HL-60 (cell line): ENCODE measurements at regions not wholly inside any gene's neighbourhood (a gene's known extent, or its start where the extent isn't known, plus 50 kb on each side); places are given as distances from the start of the nearest gene placed in this dataset.

ENCODE experiments used
- DNase-seq, 2 experiments: peaks; one replicate each; pipeline ENCODE4 v3.0.0-alpha.2; 2010 to 2020; ENCODE audit warnings: low read depth in 1 of 2, low spot score in 1 of 2
- H3K27ac ChIP-seq: fragments of 250-450 bp; sonication (Bioruptor Pico); replicated peaks from 2 replicates; pipeline ENCODE4 v1.5.1; 2020; ENCODE audit warnings: mild to moderate bottlenecking, moderate library complexity
- H3K27me3 ChIP-seq: fragments of 250-450 bp; sonication (Bioruptor Pico); 2 replicates; pipeline ENCODE4 v1.5.1; 2021; ENCODE audit warnings: mild to moderate bottlenecking, moderate library complexity; ENCODE audit not compliant: insufficient read depth, poor library complexity, severe bottlenecking
- H3K4me3 ChIP-seq: replicated peaks from 2 replicates; pipeline ENCODE4 v1.5.1; 2011; ENCODE audit warnings: mild to moderate bottlenecking, control low read depth, low read length; ENCODE audit not compliant: insufficient read depth
- GABPA ChIP-seq: IDR thresholded peaks from 2 replicates; pipeline ENCODE4 v1.6.1; 2012; ENCODE audit warnings: low read depth
- POLR2AphosphoS5 ChIP-seq: IDR thresholded peaks from 2 replicates; pipeline ENCODE4 v1.6.1; 2012; ENCODE audit warnings: low read depth
- SPI1 ChIP-seq: IDR thresholded peaks from 2 replicates; pipeline ENCODE4 v1.6.1; 2012; ENCODE audit warnings: low read depth, mild to moderate bottlenecking, borderline replicate concordance
- TF ChIP-seq, protein P1 (sequence below): IDR thresholded peaks from 2 replicates; pipeline ENCODE4 v1.6.1; 2012; ENCODE audit warnings: low read depth; ENCODE audit not compliant: insufficient replicate concordance
- TF ChIP-seq, protein P2 (sequence below): IDR thresholded peaks from one replicate; pipeline ENCODE4 v1.5.1; 2011; ENCODE audit warnings: low read length, control low read depth, inconsistent platforms; ENCODE audit not compliant: insufficient read depth

DNA sequence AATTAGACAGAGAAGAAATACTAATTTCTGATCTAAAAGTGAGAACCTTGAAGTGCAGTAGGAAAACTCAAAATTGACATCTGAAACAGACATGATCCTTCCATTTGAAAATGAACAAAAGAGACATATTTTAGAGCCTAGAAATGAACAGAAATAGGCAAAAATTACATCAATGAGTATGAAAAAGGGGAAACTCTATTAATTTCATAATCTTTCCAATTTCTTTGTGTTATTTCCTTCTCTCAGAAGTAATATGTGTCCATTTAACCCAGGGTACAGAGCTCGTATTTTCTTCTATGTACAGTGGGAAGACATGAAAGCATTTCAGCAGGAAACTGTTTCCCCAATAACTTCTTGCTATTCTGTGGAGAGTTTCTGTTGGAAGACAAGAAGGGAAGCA, 263.1 kb downstream of the CGGBP1 start:
- H3K27me3 ChIP-seq, result peaks cover 31% of the 10 kb centered on the region
- TF ChIP-seq, protein P1, sequence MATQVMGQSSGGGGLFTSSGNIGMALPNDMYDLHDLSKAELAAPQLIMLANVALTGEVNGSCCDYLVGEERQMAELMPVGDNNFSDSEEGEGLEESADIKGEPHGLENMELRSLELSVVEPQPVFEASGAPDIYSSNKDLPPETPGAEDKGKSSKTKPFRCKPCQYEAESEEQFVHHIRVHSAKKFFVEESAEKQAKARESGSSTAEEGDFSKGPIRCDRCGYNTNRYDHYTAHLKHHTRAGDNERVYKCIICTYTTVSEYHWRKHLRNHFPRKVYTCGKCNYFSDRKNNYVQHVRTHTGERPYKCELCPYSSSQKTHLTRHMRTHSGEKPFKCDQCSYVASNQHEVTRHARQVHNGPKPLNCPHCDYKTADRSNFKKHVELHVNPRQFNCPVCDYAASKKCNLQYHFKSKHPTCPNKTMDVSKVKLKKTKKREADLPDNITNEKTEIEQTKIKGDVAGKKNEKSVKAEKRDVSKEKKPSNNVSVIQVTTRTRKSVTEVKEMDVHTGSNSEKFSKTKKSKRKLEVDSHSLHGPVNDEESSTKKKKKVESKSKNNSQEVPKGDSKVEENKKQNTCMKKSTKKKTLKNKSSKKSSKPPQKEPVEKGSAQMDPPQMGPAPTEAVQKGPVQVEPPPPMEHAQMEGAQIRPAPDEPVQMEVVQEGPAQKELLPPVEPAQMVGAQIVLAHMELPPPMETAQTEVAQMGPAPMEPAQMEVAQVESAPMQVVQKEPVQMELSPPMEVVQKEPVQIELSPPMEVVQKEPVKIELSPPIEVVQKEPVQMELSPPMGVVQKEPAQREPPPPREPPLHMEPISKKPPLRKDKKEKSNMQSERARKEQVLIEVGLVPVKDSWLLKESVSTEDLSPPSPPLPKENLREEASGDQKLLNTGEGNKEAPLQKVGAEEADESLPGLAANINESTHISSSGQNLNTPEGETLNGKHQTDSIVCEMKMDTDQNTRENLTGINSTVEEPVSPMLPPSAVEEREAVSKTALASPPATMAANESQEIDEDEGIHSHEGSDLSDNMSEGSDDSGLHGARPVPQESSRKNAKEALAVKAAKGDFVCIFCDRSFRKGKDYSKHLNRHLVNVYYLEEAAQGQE, result no peak
- TF ChIP-seq GABPA (no peak), POLR2AphosphoS5 (no peak), SPI1 (no peak)
- TF ChIP-seq, protein P2, sequence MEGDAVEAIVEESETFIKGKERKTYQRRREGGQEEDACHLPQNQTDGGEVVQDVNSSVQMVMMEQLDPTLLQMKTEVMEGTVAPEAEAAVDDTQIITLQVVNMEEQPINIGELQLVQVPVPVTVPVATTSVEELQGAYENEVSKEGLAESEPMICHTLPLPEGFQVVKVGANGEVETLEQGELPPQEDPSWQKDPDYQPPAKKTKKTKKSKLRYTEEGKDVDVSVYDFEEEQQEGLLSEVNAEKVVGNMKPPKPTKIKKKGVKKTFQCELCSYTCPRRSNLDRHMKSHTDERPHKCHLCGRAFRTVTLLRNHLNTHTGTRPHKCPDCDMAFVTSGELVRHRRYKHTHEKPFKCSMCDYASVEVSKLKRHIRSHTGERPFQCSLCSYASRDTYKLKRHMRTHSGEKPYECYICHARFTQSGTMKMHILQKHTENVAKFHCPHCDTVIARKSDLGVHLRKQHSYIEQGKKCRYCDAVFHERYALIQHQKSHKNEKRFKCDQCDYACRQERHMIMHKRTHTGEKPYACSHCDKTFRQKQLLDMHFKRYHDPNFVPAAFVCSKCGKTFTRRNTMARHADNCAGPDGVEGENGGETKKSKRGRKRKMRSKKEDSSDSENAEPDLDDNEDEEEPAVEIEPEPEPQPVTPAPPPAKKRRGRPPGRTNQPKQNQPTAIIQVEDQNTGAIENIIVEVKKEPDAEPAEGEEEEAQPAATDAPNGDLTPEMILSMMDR, result no peak
- no peak for DNase-seq
- no peak overlapping the region for H3K4me3 ChIP-seq
- no peak overlapping the region for H3K27ac ChIP-seq

DNA sequence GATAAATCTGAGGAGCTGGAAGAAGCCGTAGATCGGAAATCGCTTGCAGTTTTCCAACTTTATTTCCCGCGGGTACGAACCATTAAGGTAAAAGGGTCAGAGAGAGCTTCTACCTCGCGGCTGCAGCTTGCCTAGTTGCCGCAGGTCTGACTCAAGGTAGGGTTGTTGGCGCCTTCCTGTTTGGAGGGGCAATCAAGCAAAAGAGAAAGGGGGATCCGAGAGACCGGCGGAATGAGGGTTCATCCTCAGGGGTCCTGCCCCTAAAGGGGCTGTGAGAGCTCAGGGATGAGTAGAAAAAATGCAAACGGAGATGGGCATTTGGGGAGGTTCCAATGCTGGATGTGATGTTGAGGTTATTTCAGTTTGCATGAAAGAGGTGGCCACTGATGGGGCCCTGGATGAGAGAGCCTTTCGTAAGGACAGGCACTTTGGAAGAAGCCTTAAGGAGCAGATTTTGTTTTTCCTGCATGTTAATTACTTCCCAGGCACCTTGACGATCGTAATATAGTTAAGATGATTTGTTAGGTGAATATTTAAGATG, 265.4 kb downstream of the CGGBP1 start:
- TF ChIP-seq, protein P2, result no peak
- TF ChIP-seq, protein P1, result no peak
- TF ChIP-seq SPI1 (no peak), GABPA (no peak), POLR2AphosphoS5 (no peak)
- H3K27me3 ChIP-seq, result peaks cover 31% of the 10 kb centered on the region
- no peak overlapping the region for H3K27ac ChIP-seq
- H3K4me3 ChIP-seq, result no peak overlapping the region
- DNase-seq, result no peak

DNA sequence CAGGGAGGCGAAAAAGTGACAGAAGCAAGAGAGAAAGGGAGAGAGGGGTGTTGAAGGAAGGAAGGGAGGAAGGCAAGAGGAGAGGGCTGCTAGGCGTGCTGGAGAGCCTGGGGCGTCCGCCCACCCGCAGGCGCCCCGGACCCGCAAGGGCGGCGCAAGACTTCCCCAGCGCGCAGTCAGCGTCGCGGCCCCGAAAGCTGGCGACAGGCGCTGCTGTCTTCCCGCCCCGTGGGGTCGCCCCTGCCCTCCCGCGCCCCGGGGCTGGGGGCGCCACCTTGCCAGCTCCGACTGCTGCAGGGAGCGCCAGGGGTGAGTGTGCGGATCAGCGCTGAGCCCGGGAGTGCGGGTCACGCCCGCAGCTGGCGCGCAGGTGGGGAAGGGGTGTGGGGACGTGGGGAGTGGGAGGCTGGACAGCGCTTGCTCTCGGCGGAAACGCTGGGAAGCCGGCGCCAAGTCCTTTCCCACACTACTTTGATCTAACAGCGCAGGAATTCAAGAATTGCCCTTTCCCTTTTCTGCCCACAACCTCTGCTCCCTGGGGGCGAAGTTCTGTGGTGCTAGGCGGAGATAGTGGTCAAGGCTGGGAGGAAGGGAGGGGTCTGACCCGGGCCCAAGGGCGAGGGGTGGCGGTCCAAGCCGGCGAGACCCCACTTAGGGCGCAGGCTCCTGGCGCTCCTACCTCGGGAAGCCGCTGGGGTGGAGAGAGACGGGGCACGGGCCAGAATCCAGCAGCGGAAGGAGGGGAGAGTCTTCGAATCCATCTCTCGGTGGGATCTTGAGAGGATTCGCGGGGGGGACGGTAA, 266.1 kb downstream of the CGGBP1 start, which contains the start of gene HTR1F:
Gene HTR1F, plus strand, starts transcription at position 173 of the 803 bp plus-strand sequence.
- TF ChIP-seq GABPA, result no peak
- TF ChIP-seq POLR2AphosphoS5, result no peak
- no peak for TF ChIP-seq SPI1
- TF ChIP-seq, protein P2, result no peak
- TF ChIP-seq, protein P1, result no peak
- no peak within 1 kb of the TSS for H3K4me3 ChIP-seq
- DNase-seq, result no peak
- no peak within 1 kb of the TSS for H3K27ac ChIP-seq
- H3K27me3 ChIP-seq, result peaks cover 31% of the 10 kb centered on the region
